Subcutaneous abdominal adipose tissue (tissue), 5 donors: ENCODE measurements at regions not wholly inside any gene's neighbourhood (a gene's known extent, or its start where the extent isn't known, plus 50 kb on each side); places are given as distances from the start of the nearest gene placed in this dataset.

Experiments used
- H3K27ac ChIP-seq: one replicate; pipeline ENCODE4 v1.7.0; 2013; ENCODE audit warnings: low read depth, mild to moderate bottlenecking, inconsistent platforms, low read length, moderate library complexity
- H3K27me3 ChIP-seq, 5 donors: one replicate each; pipeline ENCODE4 v1.7.0; 2013; ENCODE audit warnings: low read length in 5 of 5, inconsistent platforms in 1 of 5; ENCODE audit not compliant: control insufficient read depth in 5 of 5, insufficient read depth in 4 of 5
- H3K36me3 ChIP-seq, 5 donors: one replicate each; pipeline ENCODE4 v1.7.0; 2013; ENCODE audit warnings: low read length in 5 of 5; ENCODE audit not compliant: control insufficient read depth in 5 of 5, insufficient read depth in 5 of 5
- H3K4me1 ChIP-seq, 5 donors: one replicate each; pipeline ENCODE4 v1.7.0; 2013; ENCODE audit warnings: low read length in 5 of 5, mild to moderate bottlenecking in 3 of 5, moderate library complexity in 1 of 5; ENCODE audit not compliant: control insufficient read depth in 5 of 5, insufficient read depth in 5 of 5
- H3K4me3 ChIP-seq, 5 donors: one replicate each; pipeline ENCODE4 v1.7.0; 2013; ENCODE audit warnings: low read length in 5 of 5, low read depth in 1 of 5
- H3K9ac ChIP-seq, 5 donors: one replicate each; pipeline ENCODE4 v1.7.0; 2013; ENCODE audit warnings: low read length in 5 of 5, mild to moderate bottlenecking in 4 of 5, moderate library complexity in 3 of 5
- H3K9me3 ChIP-seq, 5 donors: one replicate each; pipeline ENCODE4 v1.7.0; 2013; ENCODE audit warnings: low read length in 5 of 5; ENCODE audit not compliant: control insufficient read depth in 5 of 5
- donor health status: healthy.
- donor health status: healthy.
- donor health status: healthy.
- donor health status: healthy.
- donor health status: healthy.

DNA sequence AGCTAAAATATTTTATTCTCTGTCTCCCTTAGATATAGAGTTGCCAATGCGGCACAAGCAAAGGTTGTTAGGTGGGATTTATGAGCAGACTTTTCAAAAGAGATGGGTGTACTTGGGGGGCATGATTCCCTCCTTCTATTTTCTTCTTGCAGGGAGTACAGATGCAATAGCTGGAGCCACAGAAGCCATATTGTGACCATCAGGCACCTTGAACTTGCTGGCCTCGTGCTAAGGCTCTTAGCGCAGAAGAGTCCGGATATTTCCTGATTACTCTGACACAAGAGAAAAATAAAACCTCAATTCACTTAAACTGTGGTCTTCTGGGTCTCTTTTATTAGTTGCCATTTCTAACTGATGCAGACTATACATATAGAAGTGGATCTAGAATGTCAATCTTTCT lies 547.4 kb downstream of the MIAT start:
- no peaks in the 10 kb centered on the region for H3K9me3 ChIP-seq
- no peak overlapping the region for H3K4me3 ChIP-seq
- no peak overlapping the region for H3K27ac ChIP-seq
- no peaks in the 10 kb centered on the region for H3K36me3 ChIP-seq
- H3K4me1 ChIP-seq: peaks cover 4 to 28% (median 19%) of the 10 kb centered on the region in 5 donors
- H3K9ac ChIP-seq: no peak overlapping the region
- H3K27me3 ChIP-seq: no peaks in the 10 kb centered on the region

- Histone ChIP-seq H3K9me3 (no peaks in the 10 kb centered on the region), H3K9ac (no peak overlapping the region), H3K4me1 (peaks cover 4 to 28% (median 19%) of the 10 kb centered on the region in 5 donors), H3K27ac (no peak overlapping the region), H3K4me3 (no peak overlapping the region), H3K27me3 (no peaks in the 10 kb centered on the region), H3K36me3 (no peaks in the 10 kb centered on the region)
These were observed 548.3 kb downstream of the MIAT start for GRCh38 chr22:27205492-27206373.

- H3K4me1 ChIP-seq: peaks cover 4 to 26% (median 19%) of the 10 kb centered on the region in 5 donors
These were observed 549.2 kb downstream of the MIAT start for GRCh38 chr22:27206374-27207133.

DNA sequence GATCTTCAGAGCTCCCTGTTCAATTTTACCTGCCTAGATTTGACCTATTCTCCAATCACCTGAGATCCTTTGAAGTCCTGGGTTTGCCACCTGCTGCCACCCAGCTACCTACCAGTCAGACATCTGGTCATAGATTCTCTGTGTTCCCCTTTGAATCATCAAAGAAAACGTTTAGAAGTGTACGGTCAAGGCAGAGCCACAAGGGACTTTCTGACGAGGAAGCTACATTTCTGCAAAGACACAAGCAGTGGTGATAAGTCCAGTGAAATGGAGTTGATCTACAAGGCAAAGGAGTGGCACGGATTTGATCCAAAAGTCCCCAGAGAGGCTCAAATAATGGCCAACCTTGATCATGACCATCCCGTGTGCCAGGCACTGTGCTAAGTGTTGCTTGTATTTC lies 549.9 kb downstream of the MIAT start:
- H3K4me1 ChIP-seq: peaks cover 7 to 27% (median 21%) of the 10 kb centered on the region in 5 donors
- H3K27me3 ChIP-seq: no peaks in the 10 kb centered on the region
- no peak overlapping the region for H3K27ac ChIP-seq

More at GRCh38 chr22:27206374-27207133, 549.2 kb downstream of the MIAT start:
- H3K27ac ChIP-seq: no peak overlapping the region
- H3K4me3 ChIP-seq: no peak overlapping the region
- H3K27me3 ChIP-seq: no peaks in the 10 kb centered on the region
- H3K36me3 ChIP-seq: no peaks in the 10 kb centered on the region
- H3K9me3 ChIP-seq: no peaks in the 10 kb centered on the region
- H3K9ac ChIP-seq: no peak overlapping the region

GRCh38 chr22:27207907-27208306 lies 550.5 kb downstream of the MIAT start:
- Histone ChIP-seq H3K4me3 (no peak overlapping the region), H3K4me1 (peaks cover 12 to 28% (median 24%) of the 10 kb centered on the region in 5 donors), H3K27me3 (no peaks in the 10 kb centered on the region), H3K9me3 (no peaks in the 10 kb centered on the region), H3K9ac (no peak overlapping the region), H3K27ac (no peak overlapping the region), H3K36me3 (no peaks in the 10 kb centered on the region)

More for the DNA sequence above, 549.9 kb downstream of the MIAT start:
- Histone ChIP-seq H3K36me3 (no peaks in the 10 kb centered on the region), H3K4me3 (no peak overlapping the region), H3K9ac (no peak overlapping the region), H3K9me3 (no peaks in the 10 kb centered on the region)

- Histone ChIP-seq H3K4me3 (no peak overlapping the region), H3K27me3 (no peaks in the 10 kb centered on the region), H3K9me3 (no peaks in the 10 kb centered on the region), H3K27ac (no peak overlapping the region), H3K4me1 (peaks cover 22 to 46% (median 35%) of the 10 kb centered on the region in 5 donors), H3K9ac (no peak overlapping the region), H3K36me3 (no peaks in the 10 kb centered on the region)
These were observed 552.8 kb downstream of the MIAT start for GRCh38 chr22:27210111-27210730.

GRCh38 chr22:27212102-27212501 lies 554.7 kb downstream of the MIAT start:
- no peaks in the 10 kb centered on the region for H3K36me3 ChIP-seq
- peak overlapping the region in 2 of 5 donors; percentile 10 to 57 for H3K9ac ChIP-seq
- H3K9me3 ChIP-seq: no peaks in the 10 kb centered on the region
- H3K4me3 ChIP-seq: no peak overlapping the region
- H3K27me3 ChIP-seq: no peaks in the 10 kb centered on the region
- peaks cover 23 to 53% (median 37%) of the 10 kb centered on the region in 5 donors for H3K4me1 ChIP-seq
- peak overlapping the region; percentile 89 for H3K27ac ChIP-seq

GRCh38 chr22:27212617-27213177 lies 555.3 kb downstream of the MIAT start:
- Histone ChIP-seq H3K9ac (peak overlapping the region in 2 of 5 donors; percentile 10 to 57), H3K36me3 (no peaks in the 10 kb centered on the region), H3K4me1 (peaks cover 22 to 57% (median 38%) of the 10 kb centered on the region in 5 donors), H3K27ac (peak overlapping the region; percentile 89), H3K27me3 (no peaks in the 10 kb centered on the region), H3K9me3 (no peaks in the 10 kb centered on the region), H3K4me3 (no peak overlapping the region)

DNA sequence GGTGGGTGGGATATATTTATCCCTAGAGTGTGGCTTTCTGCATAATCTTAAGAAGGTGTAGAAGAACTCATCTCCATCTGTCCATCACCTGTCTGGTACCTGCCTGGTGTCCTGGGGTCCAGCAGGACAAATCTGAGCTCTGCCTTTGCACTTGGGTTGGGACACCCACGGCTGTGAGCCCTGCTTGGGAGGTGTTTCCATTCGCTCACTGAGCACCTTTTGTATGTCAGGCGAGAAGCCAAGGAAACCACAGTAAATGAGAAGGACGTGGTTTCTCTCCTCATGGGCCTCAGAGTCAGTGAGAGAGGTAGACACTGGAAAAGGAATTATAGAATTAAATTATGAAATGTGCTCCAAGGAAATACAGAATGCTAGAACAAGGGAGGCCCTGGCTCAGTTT lies 555.9 kb downstream of the MIAT start:
- Histone ChIP-seq H3K4me3 (peak overlapping the region in 1 of 5 donors; percentile 9), H3K4me1 (peaks cover 21 to 57% (median 41%) of the 10 kb centered on the region in 5 donors), H3K9ac (no peak overlapping the region), H3K36me3 (no peaks in the 10 kb centered on the region), H3K27ac (peak overlapping the region; percentile 89), H3K27me3 (no peaks in the 10 kb centered on the region), H3K9me3 (no peaks in the 10 kb centered on the region)
